ENCODE measurements at regions not wholly inside any gene's neighbourhood (a gene's known extent, or its start where the extent isn't known, plus 50 kb on each side); places are given as distances from the start of the nearest gene placed in this dataset.

DNA sequence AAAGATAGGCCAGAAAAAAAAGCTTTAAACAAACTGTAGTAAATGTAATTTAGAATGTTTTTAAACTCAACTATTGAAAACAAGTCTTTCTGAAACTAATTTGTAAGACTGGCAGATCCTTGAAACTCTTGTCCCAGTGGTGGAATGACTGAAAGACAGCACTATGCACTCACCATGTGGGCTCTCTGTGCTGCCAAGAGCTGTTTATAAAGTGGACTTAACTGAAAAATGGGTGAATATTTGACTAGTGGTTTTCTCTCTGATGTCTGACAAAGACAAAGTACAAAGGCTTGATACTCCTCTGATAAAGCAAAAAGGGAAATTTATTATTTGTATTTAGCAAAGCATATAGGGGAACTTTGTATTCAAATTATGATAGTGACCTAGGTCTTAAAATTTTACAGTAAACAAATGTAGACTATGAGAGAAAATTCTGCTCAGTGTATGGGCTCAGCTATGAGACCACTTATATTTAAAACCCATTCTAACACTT, 635.4 kb downstream of the NR2F1-AS1 start:
- dilution Hi-C loops (cut with MboI; ENCODE audit: extremely low pct_ligation_motif_present, low sequenced_read_pairs) (no loop called here), intact Hi-C loops (cut with micrococcal nuclease) (no loop called here)
- peaks cover 16% of the 10 kb centered on the region for H3K4me1 ChIP-seq (ENCODE audit: control insufficient read depth, extremely low read depth, insufficient read depth, low read length)
- FAIRE-seq (no peak), DNase-seq (ENCODE audit: low read depth, low spot score) (peak; percentile 56)
- TF ChIP-seq POLR2A (IDR thresholded peaks at IDR 0.05; ENCODE audit: low read depth, low read length) (no peak), GATA2 (IDR thresholded peaks at IDR 0.05; ENCODE audit: insufficient read depth, insufficient read length, low read depth, low read length) (no peak), JUN (IDR thresholded peaks at IDR 0.05; ENCODE audit: borderline replicate concordance, insufficient read depth, insufficient read length, low read depth) (no peak), POLR2AphosphoS5 (IDR thresholded peaks at IDR 0.05; ENCODE audit: insufficient read depth, low read depth, low read length) (no peak), MYC (IDR thresholded peaks at IDR 0.05; ENCODE audit: low read depth, low read length) (no peak), EZH2 (IDR thresholded peaks at IDR 0.05; ENCODE audit: borderline replicate concordance, low read depth, low read length, severe bottlenecking) (no peak), FOS (IDR thresholded peaks at IDR 0.05; ENCODE audit: borderline replicate concordance, insufficient read depth, low read length) (no peak)
- TF ChIP-seq, protein P1, sequence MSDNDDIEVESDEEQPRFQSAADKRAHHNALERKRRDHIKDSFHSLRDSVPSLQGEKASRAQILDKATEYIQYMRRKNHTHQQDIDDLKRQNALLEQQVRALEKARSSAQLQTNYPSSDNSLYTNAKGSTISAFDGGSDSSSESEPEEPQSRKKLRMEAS (IDR thresholded peaks at IDR 0.05; ENCODE audit: insufficient read depth, insufficient read length), result no peak
- TF ChIP-seq, protein P2, sequence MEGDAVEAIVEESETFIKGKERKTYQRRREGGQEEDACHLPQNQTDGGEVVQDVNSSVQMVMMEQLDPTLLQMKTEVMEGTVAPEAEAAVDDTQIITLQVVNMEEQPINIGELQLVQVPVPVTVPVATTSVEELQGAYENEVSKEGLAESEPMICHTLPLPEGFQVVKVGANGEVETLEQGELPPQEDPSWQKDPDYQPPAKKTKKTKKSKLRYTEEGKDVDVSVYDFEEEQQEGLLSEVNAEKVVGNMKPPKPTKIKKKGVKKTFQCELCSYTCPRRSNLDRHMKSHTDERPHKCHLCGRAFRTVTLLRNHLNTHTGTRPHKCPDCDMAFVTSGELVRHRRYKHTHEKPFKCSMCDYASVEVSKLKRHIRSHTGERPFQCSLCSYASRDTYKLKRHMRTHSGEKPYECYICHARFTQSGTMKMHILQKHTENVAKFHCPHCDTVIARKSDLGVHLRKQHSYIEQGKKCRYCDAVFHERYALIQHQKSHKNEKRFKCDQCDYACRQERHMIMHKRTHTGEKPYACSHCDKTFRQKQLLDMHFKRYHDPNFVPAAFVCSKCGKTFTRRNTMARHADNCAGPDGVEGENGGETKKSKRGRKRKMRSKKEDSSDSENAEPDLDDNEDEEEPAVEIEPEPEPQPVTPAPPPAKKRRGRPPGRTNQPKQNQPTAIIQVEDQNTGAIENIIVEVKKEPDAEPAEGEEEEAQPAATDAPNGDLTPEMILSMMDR (IDR thresholded peaks at IDR 0.05; ENCODE audit: extremely low read depth in 1 of 2, insufficient read depth in 1 of 2, low read depth in 1 of 2, low read length in 2 of 2), result no peak
- H3K27me3 ChIP-seq (ENCODE audit: control insufficient read depth in 2 of 2, insufficient read depth in 2 of 2, low read length in 2 of 2), result no peaks in the 10 kb centered on the region
- CTCF ChIA-PET, result interaction anchor here (1.1 to 2.9 kb wide), 4 partner anchors 12 to 37 kb away, joined by 3 to 11 read pairs (median 6); no protein-coding TSS in a partner anchor
- no TSS peak for BruUV-seq (replicated peaks)
- no peaks in the 10 kb centered on the region for H3K36me3 ChIP-seq (ENCODE audit: control insufficient read depth in 2 of 2, extremely low read depth in 1 of 2, insufficient read depth in 2 of 2, low read length in 2 of 2)
- H3K9me3 ChIP-seq (replicated peaks; ENCODE audit: control insufficient read depth, insufficient read depth, low read length), result no peaks in the 10 kb centered on the region
- H4K20me1 ChIP-seq (replicated peaks; ENCODE audit: control insufficient read depth, extremely low read depth, insufficient read depth, low read length), result no peaks in the 10 kb centered on the region
- H2AFZ ChIP-seq (ENCODE audit: low read depth, low read length), result peak overlapping the region; percentile 57
- POLR2A ChIA-PET, result no interaction called here
- no peaks in the 10 kb centered on the region for H3K79me2 ChIP-seq (ENCODE audit: control insufficient read depth, insufficient read depth, low read length)
- H3K9me1 ChIP-seq (replicated peaks; ENCODE audit: control insufficient read depth, extremely low read depth, insufficient read depth, low read length), result no peaks in the 10 kb centered on the region
- no peak overlapping the region for H3K27ac ChIP-seq (ENCODE audit: insufficient read depth, low read depth, low read length)
- peak overlapping the region; percentile 74 for H3K4me2 ChIP-seq (ENCODE audit: insufficient read depth, low read length)
- peak overlapping the region in 1 of 3 experiments; percentile 28 for H3K4me3 ChIP-seq (replicated peaks in 1 of 3; ENCODE audit: insufficient read depth in 1 of 3, low read depth in 1 of 3, low read length in 3 of 3)
- H3K9ac ChIP-seq (replicated peaks; ENCODE audit: extremely low read depth, insufficient read depth, low read length), result peak overlapping the region; percentile 31

Measured in endothelial cell of umbilical vein (primary cell).